HG02588 (cell line): ENCODE measurements at regions not wholly inside any gene's neighbourhood (a gene's known extent, or its start where the extent isn't known, plus 50 kb on each side); places are given as distances from the start of the nearest gene placed in this dataset.

Source experiments
- ATAC-seq: cut with Tn5 transposase; IDR thresholded peaks from one replicate; pipeline ENCODE4 v1.9.1; 2021; ENCODE audit warnings: mild to moderate bottlenecking, moderate library complexity; ENCODE audit not compliant: unreplicated experiment

DNA sequence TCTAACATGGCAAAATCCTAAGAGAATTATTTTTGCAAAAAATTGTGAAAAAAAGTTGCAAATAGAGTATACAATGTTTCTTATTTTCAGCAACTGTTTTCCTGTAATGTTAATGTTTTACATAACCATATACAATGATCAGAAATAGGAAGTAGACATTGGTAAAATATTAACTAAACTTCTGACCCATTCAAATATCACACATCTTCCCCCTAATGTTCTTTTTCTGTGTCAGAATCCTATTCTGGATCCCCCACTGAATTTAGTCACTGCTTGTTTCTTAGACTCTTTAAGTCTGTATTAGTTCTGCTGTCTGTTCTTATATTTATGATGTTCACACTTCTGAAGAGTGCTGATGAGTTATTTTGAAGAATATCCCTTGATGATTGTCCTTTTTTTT is 62.0 kb downstream of the HFE start:
- no peak for ATAC-seq

DNA sequence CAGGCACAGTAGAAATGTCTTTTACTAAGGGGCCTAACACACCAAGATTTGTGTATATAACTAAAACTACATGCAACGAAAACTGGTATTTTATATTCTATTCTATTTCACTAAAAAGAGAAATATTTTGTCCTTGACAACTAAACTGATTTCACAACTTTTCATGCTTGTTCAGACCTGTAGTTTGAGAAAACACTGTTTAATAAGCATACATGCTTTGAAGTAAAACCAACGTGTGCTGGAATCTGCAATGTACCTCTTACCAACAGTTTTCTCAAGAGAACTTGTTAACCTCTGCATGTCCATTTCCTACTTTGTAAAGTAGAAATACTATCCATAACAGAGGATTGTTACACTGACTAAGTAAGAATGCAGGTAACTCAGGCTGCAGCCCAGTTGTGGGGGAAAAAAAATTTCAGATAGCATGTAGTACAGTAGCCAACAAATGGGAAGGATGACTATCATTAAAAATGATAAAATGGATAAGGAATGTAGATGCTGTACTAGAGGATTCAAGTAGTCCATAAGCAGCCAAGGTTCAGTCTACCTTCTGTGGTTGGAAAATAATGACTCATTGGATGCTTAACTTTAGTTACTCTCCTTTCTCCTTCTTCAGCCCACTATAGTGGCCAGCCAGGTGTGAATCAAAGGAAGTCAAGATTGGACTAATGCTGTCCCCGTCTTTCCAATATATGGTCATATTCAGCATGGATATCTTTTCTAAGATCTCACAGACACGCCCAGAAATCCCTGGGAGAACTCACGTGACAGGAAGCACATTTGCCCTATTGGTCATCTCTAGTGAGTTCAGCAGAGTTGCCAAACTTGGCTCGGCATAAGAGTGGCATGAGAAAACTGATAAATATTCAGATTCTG is 65.2 kb downstream of the HFE start:
- ATAC-seq, result no peak

DNA sequence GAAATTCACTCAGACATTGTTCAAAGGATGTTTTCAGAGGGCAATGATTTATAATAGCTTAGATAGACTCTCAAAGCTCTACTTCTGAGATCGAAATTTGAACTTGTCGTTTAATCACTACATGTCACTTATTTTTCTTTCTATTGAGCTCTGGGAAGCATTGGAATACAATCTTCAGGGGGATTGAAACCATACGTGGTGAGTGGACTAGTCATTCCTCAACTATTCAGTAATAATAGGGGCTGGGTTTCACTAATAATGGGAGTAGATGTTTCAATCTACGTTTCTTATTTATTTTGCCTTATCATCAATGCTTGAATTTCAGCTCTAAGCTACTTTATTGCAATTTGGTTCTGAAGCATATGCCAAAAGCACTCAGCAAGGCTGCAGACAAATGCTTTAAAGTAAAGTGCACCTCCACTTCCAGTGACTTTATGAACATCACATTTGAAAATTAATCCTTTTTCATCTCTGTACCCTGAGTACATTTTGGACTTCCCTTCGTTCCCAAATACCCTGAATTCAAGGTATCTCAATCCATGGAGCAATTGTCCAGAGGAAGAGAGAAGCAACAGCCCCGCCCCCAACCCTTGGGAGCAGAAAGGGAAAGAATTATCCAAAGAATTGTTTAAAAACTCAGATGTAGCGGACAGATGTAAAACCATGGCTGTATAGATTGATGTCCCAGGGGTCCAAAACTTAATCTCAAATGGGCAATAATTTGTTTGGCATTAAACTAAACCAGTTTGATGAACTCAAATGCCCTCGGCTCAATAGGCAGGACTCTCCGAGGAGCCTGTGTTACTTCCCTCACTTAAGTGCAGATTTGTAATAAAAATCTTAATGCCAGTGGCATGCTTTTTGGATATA is 68.1 kb downstream of the HFE start:
- no peak for ATAC-seq

DNA sequence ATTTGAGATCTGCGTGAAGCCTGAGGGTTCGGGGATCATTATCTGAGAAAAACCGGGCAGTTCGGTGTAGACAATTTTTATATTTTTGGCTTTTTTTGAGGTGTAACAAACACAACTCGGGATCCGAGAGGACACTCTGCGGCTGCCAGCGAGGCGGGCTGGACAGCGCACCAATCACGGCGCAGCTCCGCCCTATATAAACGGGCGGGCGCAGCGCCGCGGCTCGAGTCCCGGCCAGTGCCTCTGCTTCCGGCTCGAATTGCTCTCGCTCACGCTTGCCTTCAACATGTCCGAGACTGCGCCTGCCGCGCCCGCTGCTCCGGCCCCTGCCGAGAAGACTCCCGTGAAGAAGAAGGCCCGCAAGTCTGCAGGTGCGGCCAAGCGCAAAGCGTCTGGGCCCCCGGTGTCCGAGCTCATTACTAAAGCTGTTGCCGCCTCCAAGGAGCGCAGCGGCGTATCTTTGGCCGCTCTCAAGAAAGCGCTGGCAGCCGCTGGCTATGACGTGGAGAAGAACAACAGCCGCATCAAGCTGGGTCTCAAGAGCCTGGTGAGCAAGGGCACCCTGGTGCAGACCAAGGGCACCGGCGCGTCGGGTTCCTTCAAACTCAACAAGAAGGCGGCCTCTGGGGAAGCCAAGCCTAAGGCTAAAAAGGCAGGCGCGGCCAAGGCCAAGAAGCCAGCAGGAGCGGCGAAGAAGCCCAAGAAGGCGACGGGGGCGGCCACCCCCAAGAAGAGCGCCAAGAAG is 69.0 kb downstream of the HFE start:
- ATAC-seq, result peak; percentile 44

DNA sequence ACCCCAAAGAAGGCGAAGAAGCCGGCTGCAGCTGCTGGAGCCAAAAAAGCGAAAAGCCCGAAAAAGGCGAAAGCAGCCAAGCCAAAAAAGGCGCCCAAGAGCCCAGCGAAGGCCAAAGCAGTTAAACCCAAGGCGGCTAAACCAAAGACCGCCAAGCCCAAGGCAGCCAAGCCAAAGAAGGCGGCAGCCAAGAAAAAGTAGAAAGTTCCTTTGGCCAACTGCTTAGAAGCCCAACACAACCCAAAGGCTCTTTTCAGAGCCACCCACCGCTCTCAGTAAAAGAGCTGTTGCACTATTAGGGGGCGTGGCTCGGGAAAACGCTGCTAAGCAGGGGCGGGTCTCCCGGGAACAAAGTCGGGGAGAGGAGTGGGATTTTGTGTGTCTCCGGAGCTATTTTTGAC is 69.6 kb downstream of the HFE start:
- peak; percentile 2 for ATAC-seq

- ATAC-seq, result peak; percentile 69
Measured at GRCh38 chr6:26157251-26158075, 70.2 kb downstream of the HFE start.

GRCh38 chr6:26158076-26158580 is 70.9 kb downstream of the HFE start:
- ATAC-seq, result peak; percentile 0

DNA sequence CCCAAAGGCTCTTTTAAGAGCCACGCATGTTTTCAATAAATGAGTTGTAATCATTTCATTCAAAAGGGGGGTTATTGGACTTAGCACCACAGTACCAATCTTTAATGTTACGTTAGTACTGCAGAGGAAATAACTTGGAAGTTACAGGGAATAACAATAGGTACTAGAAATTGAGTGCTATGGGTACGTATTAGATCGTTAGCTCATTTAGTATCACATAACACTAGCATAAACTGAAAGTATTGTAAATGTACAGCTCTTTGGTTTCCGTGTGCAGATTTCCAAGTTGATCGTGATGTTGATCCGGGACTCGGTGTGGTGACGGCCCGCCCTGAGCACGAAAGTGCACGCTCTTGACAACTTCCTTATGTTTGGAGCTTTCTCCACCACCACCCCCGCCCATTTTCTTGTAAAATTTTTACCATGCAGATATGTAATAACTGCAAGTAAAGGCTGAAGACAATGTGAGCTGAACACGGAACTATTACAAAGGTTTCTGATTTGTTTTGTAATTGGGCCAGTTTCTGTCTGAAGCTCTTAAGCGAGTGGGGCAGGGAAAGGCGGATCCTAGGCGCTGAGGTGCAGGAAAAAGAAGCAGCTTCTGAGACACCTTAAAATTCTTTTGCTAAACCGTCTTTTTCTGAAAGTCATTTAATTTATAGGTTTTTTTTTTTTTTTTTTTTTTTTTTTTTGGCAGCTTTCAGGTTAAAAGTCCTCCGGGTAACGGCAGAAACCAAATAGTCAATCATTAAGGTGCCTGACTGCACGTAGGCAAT is 71.5 kb downstream of the HFE start:
- ATAC-seq, result no peak

- no peak for ATAC-seq
Measured at GRCh38 chr6:26159357-26160273, 72.4 kb downstream of the HFE start.

DNA sequence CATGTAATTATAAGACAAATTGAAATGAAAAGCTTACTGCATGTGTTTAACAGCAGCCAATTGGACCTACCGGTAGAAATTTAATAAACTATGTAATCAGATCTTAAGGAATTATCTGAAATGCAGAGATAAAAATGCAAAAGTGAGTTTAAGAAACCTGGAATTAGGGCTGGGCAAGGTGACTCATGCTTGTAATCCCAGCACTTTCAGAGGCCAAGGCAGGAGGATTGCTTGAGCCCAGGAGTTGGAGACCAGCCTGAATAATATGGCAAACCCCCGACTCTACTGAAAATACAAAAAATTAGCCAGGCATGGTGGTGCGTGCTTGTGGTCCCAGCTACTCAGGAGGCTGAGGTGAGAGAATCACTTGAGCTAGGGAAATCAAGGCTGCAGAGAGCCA is 74.1 kb downstream of the HFE start:
- ATAC-seq, result no peak

- ATAC-seq, result no peak
Measured at GRCh38 chr6:26162399-26162798, 75.2 kb downstream of the HFE start.

DNA sequence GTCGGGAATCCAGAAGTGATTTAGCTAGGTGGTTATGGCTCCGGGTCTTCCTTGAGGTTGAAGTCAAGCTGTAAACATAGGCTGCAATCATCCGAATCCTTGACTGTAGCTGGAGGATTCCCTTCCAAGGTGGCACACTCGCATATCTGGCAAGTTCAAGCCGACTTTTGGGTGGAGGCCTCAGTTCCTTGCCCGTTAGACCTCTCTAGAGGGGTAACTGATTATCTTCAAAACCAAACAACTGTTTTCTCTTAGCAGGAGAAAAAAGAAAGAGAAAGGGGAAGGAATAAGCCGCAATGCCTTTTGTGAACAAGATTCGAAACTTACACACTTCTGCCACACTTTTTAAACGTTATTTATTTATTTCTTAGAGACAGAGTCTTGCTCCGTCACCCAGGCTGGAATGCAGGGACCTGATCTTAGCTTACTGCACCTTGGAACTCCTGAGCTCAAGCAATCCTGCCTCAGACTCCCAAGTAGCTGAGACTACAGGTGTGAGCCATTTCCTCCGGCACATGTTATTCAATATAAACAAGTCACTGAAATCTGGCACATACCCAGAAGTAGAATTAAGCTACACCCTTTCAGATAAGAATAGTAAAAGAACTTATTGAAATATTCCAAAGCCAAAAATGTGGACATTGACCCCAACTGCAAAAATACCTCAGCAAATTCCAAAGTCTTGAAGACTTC is 76.3 kb downstream of the HFE start:
- ATAC-seq, result no peak

GRCh38 chr6:26164120-26164505 is 76.9 kb downstream of the HFE start:
- ATAC-seq, result no peak

GRCh38 chr6:26165261-26165790 is 78.1 kb downstream of the HFE start:
- no peak for ATAC-seq

GRCh38 chr6:26170181-26170580 is 83.0 kb downstream of the HFE start:
- ATAC-seq, result no peak

DNA sequence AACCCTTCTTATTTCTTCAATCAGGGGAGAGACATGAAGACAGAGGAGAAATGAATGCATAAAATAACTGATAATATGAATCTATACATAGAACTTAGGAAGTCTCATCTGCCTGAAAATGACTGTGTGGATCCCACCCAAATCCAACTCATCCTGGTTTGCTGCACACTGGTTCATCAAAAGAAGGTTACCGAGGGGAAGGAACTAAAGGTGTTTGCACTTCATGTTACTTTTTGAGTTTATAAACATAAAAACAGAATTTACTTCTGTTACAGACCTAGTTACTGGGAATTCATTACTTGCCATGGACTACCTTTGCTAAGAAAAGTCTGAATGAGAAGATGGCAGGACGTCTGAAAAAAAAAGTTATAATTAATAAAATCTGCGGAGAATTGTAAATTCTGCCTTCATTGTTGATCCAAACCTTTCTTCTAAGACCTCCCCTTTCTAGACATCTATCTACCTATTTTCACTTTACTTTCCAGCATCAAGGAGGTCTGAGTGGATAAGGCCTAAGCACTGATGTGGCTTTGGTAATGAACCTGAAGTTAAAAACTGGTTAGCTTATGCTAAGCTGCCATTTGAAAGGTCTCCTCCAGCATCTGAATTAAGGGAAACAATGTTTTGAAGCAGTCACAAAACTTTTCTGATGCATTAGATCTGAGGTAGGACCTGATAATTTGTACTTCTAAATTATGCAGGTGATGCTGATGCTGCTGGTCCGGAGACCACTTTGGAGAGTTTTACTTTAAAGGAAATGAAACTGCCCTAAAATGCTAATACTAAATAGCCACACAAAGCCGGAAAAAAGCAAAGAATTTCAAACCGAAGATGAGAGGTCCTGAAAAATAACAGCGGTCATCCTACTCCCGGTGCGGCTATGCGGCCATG is 84.0 kb downstream of the HFE start:
- ATAC-seq, result no peak

DNA sequence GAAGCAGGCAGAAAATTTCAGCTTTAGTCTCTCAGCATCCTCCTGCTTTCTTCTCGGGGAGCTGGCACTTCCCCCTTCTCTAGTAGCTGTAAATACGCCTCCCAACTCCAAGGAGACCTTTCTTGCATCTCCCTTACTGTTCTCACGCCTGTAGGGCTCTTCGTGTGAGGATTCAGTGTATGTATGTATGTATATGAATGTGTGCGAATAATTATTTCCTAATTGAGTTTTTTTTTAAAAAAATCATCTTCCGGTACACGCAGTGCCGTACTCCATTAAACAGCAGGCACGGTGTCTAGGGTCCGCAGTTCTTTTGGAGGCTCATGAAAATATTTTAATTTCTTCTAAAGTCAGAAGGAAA is 85.4 kb downstream of the HFE start:
- ATAC-seq, result peak; percentile 12
